Lower leg skin (tissue), 4 donors: ENCODE measurements at regions not wholly inside any gene's neighbourhood (a gene's known extent, or its start where the extent isn't known, plus 50 kb on each side); places are given as distances from the start of the nearest gene placed in this dataset.

Experiments
- DNase-seq, 2 donors: peaks; one replicate each; pipeline ENCODE4 v3.0.0-alpha.2; 2019; ENCODE audit warnings: low spot score in 2 of 2
- H3K4me3 ChIP-seq: fragments of 200-600 bp; sonication (generic); 2 replicates; pipeline ENCODE4 v1.5.1; 2017; ENCODE audit warnings: mild to moderate bottlenecking, low read depth; ENCODE audit not compliant: poor library complexity, severe bottlenecking
- CTCF ChIP-seq, 3 donors: fragments of 450-650 bp; IDR thresholded peaks; one replicate each; pipeline ENCODE4 v1.5.1; 2016; ENCODE audit warnings: antibody characterized with exemption in 3 of 3, mild to moderate bottlenecking in 3 of 3, moderate library complexity in 2 of 3
- POLR2A ChIP-seq, 2 donors: fragments of 450-650 bp; IDR thresholded peaks; one replicate each; pipeline ENCODE4 v1.6.1; 2016 to 2017; ENCODE audit warnings: antibody characterized with exemption in 2 of 2, mild to moderate bottlenecking in 1 of 2, moderate library complexity in 1 of 2
- WGBS, 2 donors: methylation state at CpG; one replicate each; pipeline ENCODE4 v1.1.5; 2018; 5-methylcytosine and 5-hydroxymethylcytosine counted together
- intact Hi-C: fragments of 100-400 bp; cut with DNase I; formaldehyde crosslinking; loops from one replicate; pipeline ENCODE4 v1.15.0; 2023; ENCODE audit warnings: low total_unique reads

- H3K4me3 ChIP-seq: no peak overlapping the region
- 62% methylated on average over 1 of the region's 1 CpG; no CpG with 5 or more reads in 1 of the 2 donors for WGBS, 2 donors
- intact Hi-C loops: no loop called here
- TF ChIP-seq POLR2A (IDR thresholded peaks at IDR 0.05) (no peak), CTCF (IDR thresholded peaks at IDR 0.05) (no peak)
- no peak for DNase-seq
Measured at GRCh38 chr4:35364321-35364870, 879.9 kb downstream of the ARAP2 start.

GRCh38 chr4:35365186-35365585 is 879.1 kb downstream of the ARAP2 start:
- whole genome bisulfite sequencing, 2 donors: 53 to 79% methylated on average over 1 of the region's 1 CpG
- intact Hi-C loops: no loop called here
- no peak for DNase-seq
- TF ChIP-seq POLR2A (IDR thresholded peaks at IDR 0.05) (no peak), CTCF (IDR thresholded peaks at IDR 0.05) (no peak)
- H3K4me3 ChIP-seq: no peak overlapping the region

- intact Hi-C loops: no loop called here
- TF ChIP-seq CTCF (IDR thresholded peaks at IDR 0.05): no peak
- TF ChIP-seq POLR2A (IDR thresholded peaks at IDR 0.05): no peak
- H3K4me3 ChIP-seq: no peak overlapping the region
- no peak for DNase-seq
- WGBS, 2 donors: 78 to 88% methylated on average over 2 of the region's 2 CpGs
Measured at GRCh38 chr4:35399912-35400311, 844.4 kb downstream of the ARAP2 start.

- no peak overlapping the region for H3K4me3 ChIP-seq
- WGBS, 2 donors: 70 to 89% methylated on average over 1 of the region's 1 CpG
- TF ChIP-seq POLR2A (IDR thresholded peaks at IDR 0.05) (no peak), CTCF (IDR thresholded peaks at IDR 0.05) (no peak)
- intact Hi-C loops: no loop called here
- DNase-seq: no peak
Measured at GRCh38 chr4:35423104-35423503, 821.2 kb downstream of the ARAP2 start.

GRCh38 chr4:35447474-35447873 is 796.8 kb downstream of the ARAP2 start:
- no peak for DNase-seq
- intact Hi-C loops: no loop called here
- no peak overlapping the region for H3K4me3 ChIP-seq
- TF ChIP-seq POLR2A (IDR thresholded peaks at IDR 0.05) (no peak), CTCF (IDR thresholded peaks at IDR 0.05) (no peak)

- DNase-seq: no peak
- no peak overlapping the region for H3K4me3 ChIP-seq
- intact Hi-C loops: no loop called here
- TF ChIP-seq POLR2A (IDR thresholded peaks at IDR 0.05) (no peak), CTCF (IDR thresholded peaks at IDR 0.05) (no peak)
Measured at GRCh38 chr4:35459045-35459444, 785.3 kb downstream of the ARAP2 start.
